ENCODE measurements at regions not wholly inside any gene's neighbourhood (a gene's known extent, or its start where the extent isn't known, plus 50 kb on each side); places are given as distances from the start of the nearest gene placed in this dataset.
"Not testable (repeated sequence)": the region's sequence is repeated elsewhere in the genome, so short reads cannot be mapped to it uniquely, and the experiment has no call there.

- DNase-seq (ENCODE audit: low spot score) (no peak), ATAC-seq (no peak)
These were observed 310.7 kb upstream of the DPPA4 start for GRCh38 chr3:109648027-109648426.

- DNase-seq (ENCODE audit: low spot score) = no peak
These were observed 318.9 kb upstream of the DPPA4 start for GRCh38 chr3:109656225-109656624.

GRCh38 chr3:109678600-109678999 lies 341.3 kb upstream of the DPPA4 start:
- DNase-seq (ENCODE audit: low spot score) (no peak), ATAC-seq (no peak)

More at GRCh38 chr3:109656225-109656624, 318.9 kb upstream of the DPPA4 start:
- ATAC-seq = peak; percentile 70

GRCh38 chr3:109679664-109680063 lies 342.3 kb upstream of the DPPA4 start:
- no peak for DNase-seq (ENCODE audit: low spot score)

GRCh38 chr3:109683746-109684145 lies 346.4 kb upstream of the DPPA4 start:
- ATAC-seq = no peak
- DNase-seq (ENCODE audit: low spot score) = no peak

More at GRCh38 chr3:109679664-109680063, 342.3 kb upstream of the DPPA4 start:
- ATAC-seq = no peak

- no peak for ATAC-seq
- no peak for DNase-seq (ENCODE audit: low spot score)
These were observed 348.0 kb upstream of the DPPA4 start for GRCh38 chr3:109685084-109686079.

- no peak for ATAC-seq
- no peak for DNase-seq (ENCODE audit: low spot score)
These were observed 350.3 kb upstream of the DPPA4 start for GRCh38 chr3:109687626-109688025.

- no peak for ATAC-seq
- no peak for DNase-seq (ENCODE audit: low spot score)
These were observed 359.6 kb upstream of the DPPA4 start for GRCh38 chr3:109696932-109697331.

GRCh38 chr3:109702252-109702651 lies 364.9 kb upstream of the DPPA4 start:
- DNase-seq (ENCODE audit: low spot score) (no peak), ATAC-seq (no peak)

- ATAC-seq = no peak
These were observed 365.6 kb upstream of the DPPA4 start for GRCh38 chr3:109702976-109703375.

GRCh38 chr3:109705133-109705532 lies 367.8 kb upstream of the DPPA4 start:
- not testable (repeated sequence) for DNase-seq (ENCODE audit: low spot score); ATAC-seq

More at GRCh38 chr3:109702976-109703375, 365.6 kb upstream of the DPPA4 start:
- DNase-seq (ENCODE audit: low spot score) = no peak

GRCh38 chr3:109707617-109708016 lies 370.3 kb upstream of the DPPA4 start:
- no peak for DNase-seq (ENCODE audit: low spot score)
- no peak for ATAC-seq

- ATAC-seq (no peak), DNase-seq (ENCODE audit: low spot score) (no peak)
These were observed 375.9 kb upstream of the DPPA4 start for GRCh38 chr3:109713288-109713687.

- ATAC-seq (no peak), DNase-seq (ENCODE audit: low spot score) (no peak)
These were observed 378.4 kb upstream of the DPPA4 start for GRCh38 chr3:109715707-109716106.

- no peak for ATAC-seq
- no peak for DNase-seq (ENCODE audit: low spot score)
These were observed 381.5 kb upstream of the DPPA4 start for GRCh38 chr3:109718850-109719249.

GRCh38 chr3:109728861-109729494 lies 391.6 kb upstream of the DPPA4 start:
- no peak for DNase-seq (ENCODE audit: low spot score)
- no peak for ATAC-seq

GRCh38 chr3:109731639-109732473 lies 394.5 kb upstream of the DPPA4 start:
- peak; percentile 90 for ATAC-seq
- DNase-seq (ENCODE audit: low spot score) = no peak

- ATAC-seq = no peak
- no peak for DNase-seq (ENCODE audit: low spot score)
These were observed 406.6 kb upstream of the DPPA4 start for GRCh38 chr3:109743981-109744380.

- ATAC-seq = no peak
- no peak for DNase-seq (ENCODE audit: low spot score)
These were observed 435.2 kb upstream of the DPPA4 start for GRCh38 chr3:109772520-109772919.

GRCh38 chr3:109774108-109774507 lies 436.8 kb upstream of the DPPA4 start:
- ATAC-seq (no peak), DNase-seq (ENCODE audit: low spot score) (no peak)

GRCh38 chr3:109784285-109784684 lies 446.9 kb upstream of the DPPA4 start:
- ATAC-seq = no peak
- no peak for DNase-seq (ENCODE audit: low spot score)

All from left lobe of liver (tissue), 2 donors.